ENCODE measurements at regions not wholly inside any gene's neighbourhood (a gene's known extent, or its start where the extent isn't known, plus 50 kb on each side); places are given as distances from the start of the nearest gene placed in this dataset.

GRCh38 chr2:8107150-8107549, 574.7 kb upstream of the ID2 start:
- no peaks in the 10 kb centered on the region for H3K27me3 ChIP-seq (ENCODE audit: control insufficient read depth in 4 of 4, insufficient read depth in 4 of 4, low read length in 3 of 4)
- H3K4me1 ChIP-seq (ENCODE audit: control insufficient read depth in 4 of 4, insufficient read depth in 4 of 4, low read length in 3 of 4) = peaks cover 0 to 15% (median 9%) of the 10 kb centered on the region in 4 donors
- TF ChIP-seq RAD21 (IDR thresholded peaks at IDR 0.05) = no peak
- TF ChIP-seq FOXA2 (IDR thresholded peaks at IDR 0.05) = no peak
- no peak for TF ChIP-seq YY1 (IDR thresholded peaks at IDR 0.05)
- no peak for TF ChIP-seq RXRA (IDR thresholded peaks at IDR 0.05)
- TF ChIP-seq FOXA1 (IDR thresholded peaks at IDR 0.05) = no peak
- no peak for TF ChIP-seq EGR1 (IDR thresholded peaks at IDR 0.05; ENCODE audit: low read depth in 2 of 2)
- TF ChIP-seq CTCF (IDR thresholded peaks at IDR 0.05; ENCODE audit: low read depth, low read length, missing input control) = no peak
- TF ChIP-seq SP1 (IDR thresholded peaks at IDR 0.05) = no peak
- no peak for TF ChIP-seq JUND (IDR thresholded peaks at IDR 0.05)
- no peak for TF ChIP-seq REST (IDR thresholded peaks at IDR 0.05)
- TF ChIP-seq GABPA (IDR thresholded peaks at IDR 0.05 in 1 of 2, conservative IDR thresholded peaks at IDR 0.05 in 1 of 2) = no peak
- TF ChIP-seq NR2F2 (IDR thresholded peaks at IDR 0.05) = no peak
- no peak for TF ChIP-seq HNF4A (conservative IDR thresholded peaks at IDR 0.05)
- no peak for TF ChIP-seq HNF4G (IDR thresholded peaks at IDR 0.05)

GRCh38 chr2:8107621-8108378, 574.1 kb upstream of the ID2 start:
- Histone ChIP-seq H3K4me1 (ENCODE audit: control insufficient read depth in 4 of 4, insufficient read depth in 4 of 4, low read length in 3 of 4) (peaks cover 0 to 14% (median 9%) of the 10 kb centered on the region in 4 donors), H3K9ac (ENCODE audit: low read depth in 1 of 2, low read length in 2 of 2) (peak overlapping the region in 1 of 2 donors; percentile 1), H3K36me3 (ENCODE audit: control insufficient read depth in 4 of 4, insufficient read depth in 3 of 4, low read depth in 1 of 4, low read length in 3 of 4) (no peaks in the 10 kb centered on the region), H3K27ac (ENCODE audit: low read depth in 1 of 2, low read length in 2 of 2) (no peak overlapping the region), H3K27me3 (ENCODE audit: control insufficient read depth in 4 of 4, insufficient read depth in 4 of 4, low read length in 3 of 4) (no peaks in the 10 kb centered on the region), H3K9me3 (ENCODE audit: control insufficient read depth in 4 of 4, low read length in 3 of 4) (no peaks in the 10 kb centered on the region), H3K4me3 (ENCODE audit: low read depth in 1 of 3, low read length in 3 of 3) (no peak overlapping the region)
- TF ChIP-seq RAD21 (IDR thresholded peaks at IDR 0.05) (peak; percentile 60), REST (IDR thresholded peaks at IDR 0.05) (no peak)
- WGBS = 83% methylated on average over 5 of the region's 5 CpGs
- no peak for DNase-seq (ENCODE audit: low spot score)

More at GRCh38 chr2:8107150-8107549, 574.7 kb upstream of the ID2 start:
- Histone ChIP-seq H3K9me3 (ENCODE audit: control insufficient read depth in 4 of 4, low read length in 3 of 4) (no peaks in the 10 kb centered on the region), H3K9ac (ENCODE audit: low read depth in 1 of 2, low read length in 2 of 2) (no peak overlapping the region), H3K27ac (ENCODE audit: low read depth in 1 of 2, low read length in 2 of 2) (no peak overlapping the region), H3K4me3 (ENCODE audit: low read depth in 1 of 3, low read length in 3 of 3) (no peak overlapping the region), H3K36me3 (ENCODE audit: control insufficient read depth in 4 of 4, insufficient read depth in 3 of 4, low read depth in 1 of 4, low read length in 3 of 4) (no peaks in the 10 kb centered on the region)
- no peak for DNase-seq (ENCODE audit: low spot score)
- 49% methylated on average over 1 of the region's 1 CpG for WGBS
